ENCODE measurements at regions not wholly inside any gene's neighbourhood (a gene's known extent, or its start where the extent isn't known, plus 50 kb on each side); places are given as distances from the start of the nearest gene placed in this dataset.

DNA sequence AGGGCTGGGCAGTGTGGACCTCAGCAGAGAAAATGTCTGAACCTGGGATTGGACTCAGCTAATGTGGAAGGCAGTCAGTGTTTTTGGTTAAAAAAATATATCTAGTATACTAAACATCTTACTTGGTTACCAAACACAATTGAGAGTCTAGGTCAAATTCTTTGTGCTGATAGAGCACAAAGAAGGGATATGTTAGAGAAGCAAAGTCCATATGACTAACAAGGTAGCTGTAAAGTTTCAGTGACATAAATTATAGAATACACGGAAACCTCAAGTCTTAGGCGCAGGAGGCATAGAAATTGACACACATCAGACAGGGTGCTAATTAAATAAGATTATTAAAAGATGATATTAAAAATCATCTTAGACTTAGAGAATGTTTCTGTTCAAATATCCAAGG lies 718.3 kb downstream of the TLR4 start:
- Histone ChIP-seq H3K36me3 (no peaks in the 10 kb centered on the region), H3K27me3 (no peaks in the 10 kb centered on the region), H3K4me1 (peaks cover 0 to 5% (median 0%) of the 10 kb centered on the region in 4 donors), H3K9me3 (no peaks in the 10 kb centered on the region), H3K4me3 (no peak overlapping the region), H3K27ac (replicated peaks in 1 of 4) (no peak overlapping the region)
- WGBS: 94% methylated on average over 2 of the region's 2 CpGs
- no peak for DNase-seq (ENCODE audit: extremely low spot score)
- TF ChIP-seq EP300 (IDR thresholded peaks at IDR 0.05): no peak
- no peak for TF ChIP-seq POLR2A (IDR thresholded peaks at IDR 0.05; ENCODE audit: low read depth)
- TF ChIP-seq, protein P1, sequence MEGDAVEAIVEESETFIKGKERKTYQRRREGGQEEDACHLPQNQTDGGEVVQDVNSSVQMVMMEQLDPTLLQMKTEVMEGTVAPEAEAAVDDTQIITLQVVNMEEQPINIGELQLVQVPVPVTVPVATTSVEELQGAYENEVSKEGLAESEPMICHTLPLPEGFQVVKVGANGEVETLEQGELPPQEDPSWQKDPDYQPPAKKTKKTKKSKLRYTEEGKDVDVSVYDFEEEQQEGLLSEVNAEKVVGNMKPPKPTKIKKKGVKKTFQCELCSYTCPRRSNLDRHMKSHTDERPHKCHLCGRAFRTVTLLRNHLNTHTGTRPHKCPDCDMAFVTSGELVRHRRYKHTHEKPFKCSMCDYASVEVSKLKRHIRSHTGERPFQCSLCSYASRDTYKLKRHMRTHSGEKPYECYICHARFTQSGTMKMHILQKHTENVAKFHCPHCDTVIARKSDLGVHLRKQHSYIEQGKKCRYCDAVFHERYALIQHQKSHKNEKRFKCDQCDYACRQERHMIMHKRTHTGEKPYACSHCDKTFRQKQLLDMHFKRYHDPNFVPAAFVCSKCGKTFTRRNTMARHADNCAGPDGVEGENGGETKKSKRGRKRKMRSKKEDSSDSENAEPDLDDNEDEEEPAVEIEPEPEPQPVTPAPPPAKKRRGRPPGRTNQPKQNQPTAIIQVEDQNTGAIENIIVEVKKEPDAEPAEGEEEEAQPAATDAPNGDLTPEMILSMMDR (IDR thresholded peaks at IDR 0.05): no peak
- TF ChIP-seq POLR2AphosphoS5 (IDR thresholded peaks at IDR 0.05): no peak
- intact Hi-C loops (cut with DNase I): no loop called here

GRCh38 chr9:118423021-118423420 lies 718.8 kb downstream of the TLR4 start:
- H3K4me1 ChIP-seq: peaks cover 0 to 5% (median 0%) of the 10 kb centered on the region in 4 donors
- H3K27me3 ChIP-seq: no peaks in the 10 kb centered on the region
- intact Hi-C loops (cut with DNase I): no loop called here
- no peak for DNase-seq (ENCODE audit: extremely low spot score)
- H3K36me3 ChIP-seq: no peaks in the 10 kb centered on the region
- 83% methylated on average over 3 of the region's 3 CpGs for WGBS
- no peaks in the 10 kb centered on the region for H3K9me3 ChIP-seq
- H3K4me3 ChIP-seq: no peak overlapping the region
- no peak overlapping the region for H3K27ac ChIP-seq (replicated peaks in 1 of 4)
- TF ChIP-seq POLR2A (IDR thresholded peaks at IDR 0.05; ENCODE audit: low read depth) (no peak), POLR2AphosphoS5 (IDR thresholded peaks at IDR 0.05) (no peak), EP300 (IDR thresholded peaks at IDR 0.05) (no peak)
- TF ChIP-seq, protein P1 (IDR thresholded peaks at IDR 0.05): no peak

GRCh38 chr9:118423721-118424120 lies 719.5 kb downstream of the TLR4 start:
- TF ChIP-seq EP300 (IDR thresholded peaks at IDR 0.05) (no peak), POLR2AphosphoS5 (IDR thresholded peaks at IDR 0.05) (no peak), POLR2A (IDR thresholded peaks at IDR 0.05; ENCODE audit: low read depth) (no peak)
- TF ChIP-seq, protein P1 (IDR thresholded peaks at IDR 0.05): no peak
- 83% methylated on average over 4 of the region's 4 CpGs for whole genome bisulfite sequencing
- intact Hi-C loops (cut with DNase I): no loop called here
- H3K27me3 ChIP-seq: no peaks in the 10 kb centered on the region
- H3K4me3 ChIP-seq: no peak overlapping the region
- H3K36me3 ChIP-seq: no peaks in the 10 kb centered on the region
- H3K4me1 ChIP-seq: peaks cover 0 to 5% (median 0%) of the 10 kb centered on the region in 4 donors
- H3K27ac ChIP-seq (replicated peaks in 1 of 4): no peak overlapping the region
- no peak for DNase-seq (ENCODE audit: extremely low spot score)
- H3K9me3 ChIP-seq: no peaks in the 10 kb centered on the region

DNA sequence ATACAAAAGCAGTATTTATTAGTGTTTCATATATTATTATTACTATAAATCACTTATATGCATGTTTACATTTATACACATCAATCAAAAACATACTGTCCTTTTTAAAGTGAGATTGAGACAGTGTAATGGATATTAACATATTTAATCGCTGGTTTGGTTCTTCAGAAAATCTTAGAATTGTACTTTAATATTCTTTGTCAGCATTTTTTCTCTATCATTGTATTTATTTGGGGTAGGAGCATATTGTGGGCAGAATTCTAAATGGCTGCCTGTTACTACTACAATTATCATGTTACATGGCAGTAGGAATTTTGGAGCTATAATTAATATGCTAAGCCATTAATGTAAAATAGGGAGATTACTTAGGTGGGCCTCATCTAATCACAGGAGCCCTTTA lies 722.6 kb downstream of the TLR4 start:
- intact Hi-C loops (cut with DNase I): no loop called here
- TF ChIP-seq POLR2AphosphoS5 (IDR thresholded peaks at IDR 0.05): no peak
- TF ChIP-seq, protein P1 (IDR thresholded peaks at IDR 0.05): no peak
- TF ChIP-seq EP300 (IDR thresholded peaks at IDR 0.05): no peak
- TF ChIP-seq POLR2A (IDR thresholded peaks at IDR 0.05; ENCODE audit: low read depth): no peak

GRCh38 chr9:118438810-118439209 lies 734.6 kb downstream of the TLR4 start:
- Histone ChIP-seq H3K36me3 (no peaks in the 10 kb centered on the region), H3K27ac (replicated peaks in 1 of 4) (no peak overlapping the region), H3K4me1 (no peaks in the 10 kb centered on the region), H3K27me3 (no peaks in the 10 kb centered on the region), H3K4me3 (no peak overlapping the region), H3K9me3 (no peaks in the 10 kb centered on the region)
- 71% methylated on average over 1 of the region's 1 CpG for WGBS
- TF ChIP-seq POLR2A (IDR thresholded peaks at IDR 0.05; ENCODE audit: low read depth) (no peak), EP300 (IDR thresholded peaks at IDR 0.05) (no peak), POLR2AphosphoS5 (IDR thresholded peaks at IDR 0.05) (no peak)
- TF ChIP-seq, protein P1 (IDR thresholded peaks at IDR 0.05): no peak
- intact Hi-C loops (cut with DNase I): no loop called here
- no peak for DNase-seq (ENCODE audit: extremely low spot score)

More for the DNA sequence above, 722.6 kb downstream of the TLR4 start:
- H3K27ac ChIP-seq (replicated peaks in 1 of 4): no peak overlapping the region
- no peak overlapping the region for H3K4me3 ChIP-seq
- 81% methylated on average over 1 of the region's 1 CpG for WGBS
- no peaks in the 10 kb centered on the region for H3K4me1 ChIP-seq
- H3K36me3 ChIP-seq: no peaks in the 10 kb centered on the region
- H3K27me3 ChIP-seq: no peaks in the 10 kb centered on the region
- DNase-seq (ENCODE audit: extremely low spot score): no peak
- no peaks in the 10 kb centered on the region for H3K9me3 ChIP-seq

Measured in esophagus muscularis mucosa (tissue), 4 donors.